Lower leg skin (tissue), 3 donors: ENCODE measurements at regions not wholly inside any gene's neighbourhood (a gene's known extent, or its start where the extent isn't known, plus 50 kb on each side); places are given as distances from the start of the nearest gene placed in this dataset.

Experiments
- CTCF ChIP-seq, 3 donors: fragments of 450-650 bp; IDR thresholded peaks; one replicate each; pipeline ENCODE4 v1.5.1; 2016; ENCODE audit warnings: antibody characterized with exemption in 3 of 3, mild to moderate bottlenecking in 3 of 3, moderate library complexity in 2 of 3
- POLR2A ChIP-seq, 2 donors: fragments of 450-650 bp; IDR thresholded peaks; one replicate each; pipeline ENCODE4 v1.6.1; 2016 to 2017; ENCODE audit warnings: antibody characterized with exemption in 2 of 2, mild to moderate bottlenecking in 1 of 2, moderate library complexity in 1 of 2

DNA sequence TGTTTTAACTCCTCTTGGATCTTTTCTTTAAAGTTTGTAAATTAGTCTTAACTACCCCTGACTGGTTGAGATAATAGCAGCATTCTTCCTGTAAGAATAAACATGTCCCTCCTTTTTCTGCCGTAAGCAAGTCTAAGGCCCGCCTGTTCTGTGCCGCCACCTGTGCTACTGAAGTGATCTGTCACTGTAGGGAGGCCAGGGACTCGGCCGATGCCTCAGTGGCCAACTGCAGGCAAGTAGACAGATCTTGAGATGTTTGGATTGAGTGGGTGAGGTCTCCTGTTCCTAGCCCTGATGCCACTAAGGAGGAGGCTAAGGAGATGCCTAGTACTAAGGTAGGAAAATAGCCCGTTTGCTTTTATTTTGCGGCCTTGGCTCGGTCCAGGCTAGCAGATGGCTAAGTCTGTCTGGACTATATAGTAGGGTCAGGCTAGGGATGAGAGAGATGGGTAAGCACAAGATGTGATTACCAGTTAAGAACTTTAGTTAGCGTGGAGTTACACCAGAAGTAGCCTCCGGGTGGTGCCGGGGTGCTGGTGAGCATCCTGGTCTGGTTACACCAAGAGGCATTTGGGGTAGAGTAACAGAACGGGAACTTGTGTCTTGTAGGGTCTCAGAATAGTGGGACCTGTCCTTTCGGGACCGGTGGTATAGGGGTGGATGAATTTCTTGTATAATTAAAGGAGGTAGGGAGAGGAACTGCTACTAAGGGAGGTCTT lies 584.2 kb downstream of the SUCLG1 start:
- TF ChIP-seq CTCF (IDR thresholded peaks at IDR 0.05) (no peak), POLR2A (IDR thresholded peaks at IDR 0.05) (no peak)
